HepG2 (cell line): ENCODE measurements at regions not wholly inside any gene's neighbourhood (a gene's known extent, or its start where the extent isn't known, plus 50 kb on each side); places are given as distances from the start of the nearest gene placed in this dataset.

ENCODE experiments used
- ATAC-seq: fragments of 200-7000 bp; cut with Tn5 transposase; 3 replicates; pipeline ENCODE4 v1.9.1; 2020; ENCODE audit warnings: mild to moderate bottlenecking, moderate library complexity
- BruUV-seq: library from RNA; stranded (reverse); fragments of 400-500 nt; replicated peaks from 2 replicates; lab custom pipeline; 2021; lab: Mats Ljungman, UMichigan
- CTCF ChIA-PET: fragments of 300-600 bp; formaldehyde crosslinking; extraction: SDS; loops from one replicate; lab custom pipeline; 2021; ENCODE audit warnings: low total read pairs, inconsistent platforms, low intra/inter-chr PET ratio; lab: Yijun Ruan, JAX
- POLR2A ChIA-PET: fragments of 350-600 bp; sonication (Branson Sonifier 250); formaldehyde crosslinking; loops from one replicate; lab custom pipeline; 2020; ENCODE audit warnings: antibody characterized with exemption, inconsistent platforms; lab: Yijun Ruan, JAX
- DNase-seq: peaks from one replicate; pipeline ENCODE4 v3.0.0-alpha.2; 2015; ENCODE audit warnings: low spot score
- FAIRE-seq: peaks from 3 replicates; lab custom pipeline; 2011; peaks lifted over from hg19 to GRCh38; lab: Jason Lieb, UNC
- H2AFZ ChIP-seq: one replicate; pipeline ENCODE4 v1.6.1; 2011; ENCODE audit warnings: low read length, inconsistent platforms
- H3K27ac ChIP-seq: fragments of 300-600 bp; 3 replicates; pipeline ENCODE4 v1.8.0; 2011; ENCODE audit warnings: mixed run types, mild to moderate bottlenecking, mixed read lengths, low read length, inconsistent platforms; ENCODE audit not compliant: insufficient read depth; ENCODE audit errors: extremely low read length
- H3K27me3 ChIP-seq, 2 experiments: fragments of 200-600 bp in 1 of 2; 2 replicates in 1 of 2; 3 replicates in 1 of 2; pipeline versions ENCODE4 v1.6.0 to v1.8.0; 2011; ENCODE audit warnings: low read length in 2 of 2, mild to moderate bottlenecking in 2 of 2, moderate library complexity in 2 of 2, inconsistent platforms in 1 of 2; ENCODE audit not compliant: insufficient read depth in 2 of 2, control insufficient read depth in 1 of 2
- H3K36me3 ChIP-seq, 2 experiments: fragments of 200-600 bp in 1 of 2; replicated peaks in 1 of 2; 2 replicates in 1 of 2; 3 replicates in 1 of 2; pipeline versions ENCODE4 v1.5.1 to v1.8.0; 2011; ENCODE audit warnings: low read length in 2 of 2, inconsistent platforms in 1 of 2; ENCODE audit not compliant: insufficient read depth in 2 of 2, control insufficient read depth in 1 of 2
- H3K4me1 ChIP-seq: 2 replicates; pipeline ENCODE4 v1.5.1; 2012; ENCODE audit warnings: low read length, inconsistent platforms; ENCODE audit not compliant: insufficient read depth
- H3K4me2 ChIP-seq: 2 replicates; pipeline ENCODE4 v1.6.0; 2011; ENCODE audit warnings: low read depth, low read length, inconsistent platforms
- H3K4me3 ChIP-seq, 3 experiments: fragments of 200-600 bp in 1 of 3; sonication (generic), shearing (Covaris generic) in 1 of 3; replicated peaks in 1 of 3; 2 replicates each; pipeline ENCODE4 v1.5.1; 2011 to 2016; ENCODE audit warnings: low read length in 3 of 3, inconsistent platforms in 2 of 3, low read depth in 2 of 3, mild to moderate bottlenecking in 2 of 3, control low read depth in 1 of 3, mixed read lengths in 1 of 3; ENCODE audit not compliant: insufficient read depth in 1 of 3
- H3K79me2 ChIP-seq: one replicate; pipeline ENCODE4 v1.6.1; 2011; ENCODE audit warnings: low read length, inconsistent platforms; ENCODE audit not compliant: insufficient read depth
- H3K9ac ChIP-seq: 2 replicates; pipeline ENCODE4 v1.6.0; 2011; ENCODE audit warnings: mild to moderate bottlenecking, low read depth, low read length, inconsistent platforms; ENCODE audit not compliant: insufficient read depth
- H3K9me3 ChIP-seq: 2 replicates; pipeline ENCODE4 v1.5.1; 2012; ENCODE audit warnings: mild to moderate bottlenecking, low read length
- H4K20me1 ChIP-seq: 2 replicates; pipeline ENCODE4 v1.6.0; 2011; ENCODE audit warnings: inconsistent platforms, mild to moderate bottlenecking, low read length, moderate library complexity; ENCODE audit not compliant: insufficient read depth
- ASH2L ChIP-seq: fragments of 300-600, 200-600 bp; sonication (generic); IDR thresholded peaks from 2 replicates; pipeline ENCODE4 v1.7.0; 2017; ENCODE audit warnings: low read depth, mild to moderate bottlenecking, moderate library complexity, mixed read lengths, low read length; ENCODE audit not compliant: insufficient read length
- CBX1 ChIP-seq: IDR thresholded peaks from one replicate; pipeline ENCODE4 v1.6.1; 2016; ENCODE audit warnings: antibody characterized with exemption, low read depth
- FOXJ3 ChIP-seq: sonication (generic); formaldehyde crosslinking; IDR thresholded peaks from 2 replicates; pipeline ENCODE4 v1.4.0; 2020; ENCODE audit warnings: missing genetic modification reagents, mild to moderate bottlenecking, borderline replicate concordance
- MED8 ChIP-seq: sonication (generic); formaldehyde crosslinking; IDR thresholded peaks from 2 replicates; pipeline ENCODE4 v1.8.1; 2023; ENCODE audit warnings: mild to moderate bottlenecking, missing genetic modification reagents; ENCODE audit not compliant: insufficient replicate concordance
- NFRKB ChIP-seq: fragments of 450-650 bp; IDR thresholded peaks from 2 replicates; pipeline ENCODE4 v1.6.1; 2017
- THYN1 ChIP-seq: sonication (generic); formaldehyde crosslinking; IDR thresholded peaks from 2 replicates; pipeline ENCODE4 v1.8.1; 2023; ENCODE audit warnings: low read depth, mild to moderate bottlenecking, moderate library complexity, missing genetic modification reagents, borderline replicate concordance
- ZNF232 ChIP-seq: sonication (generic); formaldehyde crosslinking; IDR thresholded peaks from 2 replicates; pipeline ENCODE4 v1.4.0; 2020; ENCODE audit warnings: missing genetic modification reagents, borderline replicate concordance
- ZNF468 ChIP-seq: sonication (generic); formaldehyde crosslinking; IDR thresholded peaks from 2 replicates; pipeline ENCODE4 v1.8.0; 2022; ENCODE audit warnings: mild to moderate bottlenecking, moderate library complexity, missing genetic modification reagents
- ZNF720 ChIP-seq: sonication (generic); formaldehyde crosslinking; IDR thresholded peaks from 2 replicates; pipeline ENCODE4 v1.4.0; 2020; ENCODE audit warnings: missing genetic modification reagents
- WGBS: methylation state at CpG from one replicate; pipeline ENCODE4 v1.1.6; 2017; ENCODE audit warnings: low lambda C conversion rate; 5-methylcytosine and 5-hydroxymethylcytosine counted together
- in situ Hi-C: cut with HindIII; loops from 2 replicates; pipeline ENCODE4 v1.10.0; 2017; ENCODE audit warnings: low pct_unique_long_range_greater_than_20kb; ENCODE audit not compliant: extremely low pct_ligation_motif_present
- intact Hi-C: fragments of 100-400 bp; cut with micrococcal nuclease; formaldehyde crosslinking; loops from one replicate; pipeline ENCODE4 v1.10.0; 2022; ENCODE audit not compliant: unreplicated experiment
- TF ChIP-seq, protein P1 (sequence below): IDR thresholded peaks from 2 replicates; pipeline ENCODE4 v1.6.1; 2016
- TF ChIP-seq, protein P2 (sequence below): sonication (generic); formaldehyde crosslinking; IDR thresholded peaks from 2 replicates; pipeline ENCODE4 v1.8.1; 2023; ENCODE audit warnings: mild to moderate bottlenecking, inconsistent platforms, moderate library complexity, missing genetic modification reagents, borderline replicate concordance
- TF ChIP-seq, protein P3 (sequence below): sonication (generic); formaldehyde crosslinking; IDR thresholded peaks from 2 replicates; pipeline ENCODE4 v1.4.0; 2020; ENCODE audit warnings: missing genetic modification reagents
- TF ChIP-seq, protein P4 (sequence below), 2 experiments: sonication (generic) in 1 of 2; formaldehyde crosslinking in 1 of 2; IDR thresholded peaks; 2 replicates each; pipeline versions ENCODE4 v1.6.1 to v1.9.0; 2014 to 2022; ENCODE audit warnings: antibody characterized with exemption in 1 of 2, borderline replicate concordance in 1 of 2, inconsistent platforms in 1 of 2, low read depth in 1 of 2, missing genetic modification reagents in 1 of 2
- TF ChIP-seq, protein P5 (sequence below): sonication (generic); formaldehyde crosslinking; IDR thresholded peaks from 2 replicates; pipeline ENCODE4 v1.5.1; 2020; ENCODE audit warnings: missing genetic modification reagents, mild to moderate bottlenecking, borderline replicate concordance

DNA sequence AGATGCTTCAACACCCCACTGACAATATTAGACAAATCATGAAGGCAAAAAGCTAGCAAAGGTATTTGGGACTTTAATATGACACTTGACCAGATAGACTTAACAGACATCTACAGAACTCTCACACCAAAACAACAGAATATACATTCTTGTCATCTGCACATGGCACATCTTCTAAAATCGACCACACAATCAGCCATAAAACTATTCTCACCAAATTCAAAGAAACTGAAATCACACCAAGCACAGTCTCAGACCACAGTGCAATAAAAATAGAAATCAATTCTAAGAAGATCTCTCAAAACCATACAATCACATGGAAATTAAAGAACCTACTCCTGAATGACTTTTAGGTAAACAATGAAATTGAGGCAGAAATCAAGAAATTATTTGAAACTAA is 340.8 kb downstream of the PPP1R2C start:
- intact Hi-C loops: no loop called here
- FAIRE-seq (no peak), ATAC-seq (no peak), DNase-seq (no peak)
- Histone ChIP-seq H3K27me3 (no peaks in the 10 kb centered on the region), H3K9me3 (no peaks in the 10 kb centered on the region), H3K4me2 (no peak overlapping the region), H3K27ac (no peak overlapping the region), H3K36me3 (no peaks in the 10 kb centered on the region), H3K79me2 (no peaks in the 10 kb centered on the region), H2AFZ (no peak overlapping the region), H4K20me1 (no peaks in the 10 kb centered on the region), H3K4me3 (no peak overlapping the region), H3K4me1 (peaks cover 8% of the 10 kb centered on the region; the same call in 1 of the 2 replicates), H3K9ac (no peak overlapping the region)
- POLR2A ChIA-PET: no interaction called here
- in situ Hi-C loops: no loop called here
- CTCF ChIA-PET: no interaction called here
- 0% methylated on average over 1 of the region's 1 CpG for WGBS
- no TSS peak for BruUV-seq
- no peak for TF ChIP-seq ZNF720 (CRISPR knock-in tag)
- TF ChIP-seq, protein P1, sequence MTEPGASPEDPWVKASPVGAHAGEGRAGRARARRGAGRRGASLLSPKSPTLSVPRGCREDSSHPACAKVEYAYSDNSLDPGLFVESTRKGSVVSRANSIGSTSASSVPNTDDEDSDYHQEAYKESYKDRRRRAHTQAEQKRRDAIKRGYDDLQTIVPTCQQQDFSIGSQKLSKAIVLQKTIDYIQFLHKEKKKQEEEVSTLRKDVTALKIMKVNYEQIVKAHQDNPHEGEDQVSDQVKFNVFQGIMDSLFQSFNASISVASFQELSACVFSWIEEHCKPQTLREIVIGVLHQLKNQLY (CRISPR knock-in tag): no peak
- TF ChIP-seq ASH2L: no peak
- TF ChIP-seq NFRKB: no peak
- no peak for TF ChIP-seq ZNF468 (CRISPR knock-in tag)
- TF ChIP-seq, protein P2, sequence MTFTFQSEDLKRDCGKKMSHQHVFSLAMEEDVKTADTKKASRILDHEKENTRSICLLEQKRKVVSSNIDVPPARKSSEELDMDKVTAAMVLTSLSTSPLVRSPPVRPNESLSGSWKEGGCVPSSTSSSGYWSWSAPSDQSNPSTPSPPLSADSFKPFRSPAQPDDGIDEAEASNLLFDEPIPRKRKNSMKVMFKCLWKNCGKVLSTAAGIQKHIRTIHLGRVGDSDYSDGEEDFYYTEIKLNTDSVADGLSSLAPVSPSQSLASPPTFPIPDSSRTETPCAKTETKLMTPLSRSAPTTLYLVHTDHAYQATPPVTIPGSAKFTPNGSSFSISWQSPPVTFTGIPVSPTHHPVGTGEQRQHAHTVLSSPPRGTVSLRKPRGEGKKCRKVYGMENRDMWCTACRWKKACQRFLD: no peak
- TF ChIP-seq, protein P3, sequence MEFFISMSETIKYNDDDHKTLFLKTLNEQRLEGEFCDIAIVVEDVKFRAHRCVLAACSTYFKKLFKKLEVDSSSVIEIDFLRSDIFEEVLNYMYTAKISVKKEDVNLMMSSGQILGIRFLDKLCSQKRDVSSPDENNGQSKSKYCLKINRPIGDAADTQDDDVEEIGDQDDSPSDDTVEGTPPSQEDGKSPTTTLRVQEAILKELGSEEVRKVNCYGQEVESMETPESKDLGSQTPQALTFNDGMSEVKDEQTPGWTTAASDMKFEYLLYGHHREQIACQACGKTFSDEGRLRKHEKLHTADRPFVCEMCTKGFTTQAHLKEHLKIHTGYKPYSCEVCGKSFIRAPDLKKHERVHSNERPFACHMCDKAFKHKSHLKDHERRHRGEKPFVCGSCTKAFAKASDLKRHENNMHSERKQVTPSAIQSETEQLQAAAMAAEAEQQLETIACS (CRISPR knock-in tag): no peak
- TF ChIP-seq FOXJ3 (CRISPR knock-in tag): no peak
- TF ChIP-seq ZNF232 (CRISPR knock-in tag): no peak
- TF ChIP-seq, protein P4, sequence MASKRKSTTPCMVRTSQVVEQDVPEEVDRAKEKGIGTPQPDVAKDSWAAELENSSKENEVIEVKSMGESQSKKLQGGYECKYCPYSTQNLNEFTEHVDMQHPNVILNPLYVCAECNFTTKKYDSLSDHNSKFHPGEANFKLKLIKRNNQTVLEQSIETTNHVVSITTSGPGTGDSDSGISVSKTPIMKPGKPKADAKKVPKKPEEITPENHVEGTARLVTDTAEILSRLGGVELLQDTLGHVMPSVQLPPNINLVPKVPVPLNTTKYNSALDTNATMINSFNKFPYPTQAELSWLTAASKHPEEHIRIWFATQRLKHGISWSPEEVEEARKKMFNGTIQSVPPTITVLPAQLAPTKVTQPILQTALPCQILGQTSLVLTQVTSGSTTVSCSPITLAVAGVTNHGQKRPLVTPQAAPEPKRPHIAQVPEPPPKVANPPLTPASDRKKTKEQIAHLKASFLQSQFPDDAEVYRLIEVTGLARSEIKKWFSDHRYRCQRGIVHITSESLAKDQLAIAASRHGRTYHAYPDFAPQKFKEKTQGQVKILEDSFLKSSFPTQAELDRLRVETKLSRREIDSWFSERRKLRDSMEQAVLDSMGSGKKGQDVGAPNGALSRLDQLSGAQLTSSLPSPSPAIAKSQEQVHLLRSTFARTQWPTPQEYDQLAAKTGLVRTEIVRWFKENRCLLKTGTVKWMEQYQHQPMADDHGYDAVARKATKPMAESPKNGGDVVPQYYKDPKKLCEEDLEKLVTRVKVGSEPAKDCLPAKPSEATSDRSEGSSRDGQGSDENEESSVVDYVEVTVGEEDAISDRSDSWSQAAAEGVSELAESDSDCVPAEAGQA (IDR thresholded peaks at IDR 0.05; ENCODE audit: low read depth): no peak
- TF ChIP-seq, protein P4 (CRISPR knock-in tag; IDR thresholded peaks at IDR 0.05; ENCODE audit: borderline replicate concordance): no peak
- TF ChIP-seq, protein P5, sequence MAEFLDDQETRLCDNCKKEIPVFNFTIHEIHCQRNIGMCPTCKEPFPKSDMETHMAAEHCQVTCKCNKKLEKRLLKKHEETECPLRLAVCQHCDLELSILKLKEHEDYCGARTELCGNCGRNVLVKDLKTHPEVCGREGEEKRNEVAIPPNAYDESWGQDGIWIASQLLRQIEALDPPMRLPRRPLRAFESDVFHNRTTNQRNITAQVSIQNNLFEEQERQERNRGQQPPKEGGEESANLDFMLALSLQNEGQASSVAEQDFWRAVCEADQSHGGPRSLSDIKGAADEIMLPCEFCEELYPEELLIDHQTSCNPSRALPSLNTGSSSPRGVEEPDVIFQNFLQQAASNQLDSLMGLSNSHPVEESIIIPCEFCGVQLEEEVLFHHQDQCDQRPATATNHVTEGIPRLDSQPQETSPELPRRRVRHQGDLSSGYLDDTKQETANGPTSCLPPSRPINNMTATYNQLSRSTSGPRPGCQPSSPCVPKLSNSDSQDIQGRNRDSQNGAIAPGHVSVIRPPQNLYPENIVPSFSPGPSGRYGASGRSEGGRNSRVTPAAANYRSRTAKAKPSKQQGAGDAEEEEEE: no peak
- no peak for TF ChIP-seq MED8 (CRISPR knock-in tag)
- TF ChIP-seq THYN1 (CRISPR knock-in tag): no peak
- no peak for TF ChIP-seq CBX1
